ENCODE measurements at regions not wholly inside any gene's neighbourhood (a gene's known extent, or its start where the extent isn't known, plus 50 kb on each side); places are given as distances from the start of the nearest gene placed in this dataset.
"Not testable (repeated sequence)": the region's sequence is repeated elsewhere in the genome, so short reads cannot be mapped to it uniquely, and the experiment has no call there.

- DNase-seq (ENCODE audit: low read depth, low spot score) = no peak
- H3K27ac ChIP-seq = no peak overlapping the region
These were observed 310.4 kb downstream of the FOXO1 start for GRCh38 chr13:40356011-40356410.

GRCh38 chr13:40356458-40356857, 310.0 kb downstream of the FOXO1 start:
- H3K27ac ChIP-seq; DNase-seq (ENCODE audit: low read depth, low spot score): not testable (repeated sequence)

- no peak for DNase-seq (ENCODE audit: low read depth, low spot score)
- no peak overlapping the region for H3K27ac ChIP-seq
These were observed 303.9 kb downstream of the FOXO1 start for GRCh38 chr13:40362502-40362901.

- DNase-seq (ENCODE audit: low read depth, low spot score) = no peak
- no peak overlapping the region for H3K27ac ChIP-seq
These were observed 302.8 kb downstream of the FOXO1 start for GRCh38 chr13:40363653-40364052.

- DNase-seq (ENCODE audit: low read depth, low spot score) = no peak
- H3K27ac ChIP-seq = no peak overlapping the region
These were observed 300.3 kb downstream of the FOXO1 start for GRCh38 chr13:40366119-40366518.

GRCh38 chr13:40368127-40368891, 298.1 kb downstream of the FOXO1 start:
- no peak for DNase-seq (ENCODE audit: low read depth, low spot score)
- H3K27ac ChIP-seq = no peak overlapping the region

- H3K27ac ChIP-seq = no peak overlapping the region
- DNase-seq (ENCODE audit: low read depth, low spot score) = no peak
These were observed 295.8 kb downstream of the FOXO1 start for GRCh38 chr13:40370661-40371060.

GRCh38 chr13:40371531-40372125, 294.8 kb downstream of the FOXO1 start:
- DNase-seq (ENCODE audit: low read depth, low spot score) = no peak
- no peak overlapping the region for H3K27ac ChIP-seq

GRCh38 chr13:40373608-40374007, 292.8 kb downstream of the FOXO1 start:
- H3K27ac ChIP-seq; DNase-seq (ENCODE audit: low read depth, low spot score): not testable (repeated sequence)

- H3K27ac ChIP-seq = no peak overlapping the region
- no peak for DNase-seq (ENCODE audit: low read depth, low spot score)
These were observed 290.8 kb downstream of the FOXO1 start for GRCh38 chr13:40375489-40376171.

- DNase-seq (ENCODE audit: low read depth, low spot score) = no peak
- H3K27ac ChIP-seq = no peak overlapping the region
These were observed 290.1 kb downstream of the FOXO1 start for GRCh38 chr13:40376296-40376849.

GRCh38 chr13:40376867-40377535, 289.4 kb downstream of the FOXO1 start:
- no peak overlapping the region for H3K27ac ChIP-seq
- DNase-seq (ENCODE audit: low read depth, low spot score) = no peak

GRCh38 chr13:40377783-40378182, 288.7 kb downstream of the FOXO1 start:
- DNase-seq (ENCODE audit: low read depth, low spot score) = no peak
- no peak overlapping the region for H3K27ac ChIP-seq

- H3K27ac ChIP-seq = no peak overlapping the region
- no peak for DNase-seq (ENCODE audit: low read depth, low spot score)
These were observed 287.2 kb downstream of the FOXO1 start for GRCh38 chr13:40379196-40379595.

GRCh38 chr13:40379794-40380578, 286.5 kb downstream of the FOXO1 start:
- H3K27ac ChIP-seq = no peak overlapping the region
- no peak for DNase-seq (ENCODE audit: low read depth, low spot score)

- no peak overlapping the region for H3K27ac ChIP-seq
- DNase-seq (ENCODE audit: low read depth, low spot score) = no peak
These were observed 284.3 kb downstream of the FOXO1 start for GRCh38 chr13:40381935-40382764.

GRCh38 chr13:40383132-40383531, 283.3 kb downstream of the FOXO1 start:
- no peak for DNase-seq (ENCODE audit: low read depth, low spot score)

GRCh38 chr13:40383885-40384284, 282.6 kb downstream of the FOXO1 start:
- DNase-seq (ENCODE audit: low read depth, low spot score) = no peak
- no peak overlapping the region for H3K27ac ChIP-seq

More at GRCh38 chr13:40383132-40383531, 283.3 kb downstream of the FOXO1 start:
- H3K27ac ChIP-seq = no peak overlapping the region
